HG03025 (cell line): ENCODE measurements at regions not wholly inside any gene's neighbourhood (a gene's known extent, or its start where the extent isn't known, plus 50 kb on each side); places are given as distances from the start of the nearest gene placed in this dataset.
"Not testable (repeated sequence)": the region's sequence is repeated elsewhere in the genome, so short reads cannot be mapped to it uniquely, and the experiment has no call there.

ENCODE experiments used
- ATAC-seq: cut with Tn5 transposase; IDR thresholded peaks from one replicate; pipeline ENCODE4 v1.9.1; 2021; ENCODE audit warnings: mild to moderate bottlenecking, moderate library complexity; ENCODE audit not compliant: unreplicated experiment, low FRiP score

DNA sequence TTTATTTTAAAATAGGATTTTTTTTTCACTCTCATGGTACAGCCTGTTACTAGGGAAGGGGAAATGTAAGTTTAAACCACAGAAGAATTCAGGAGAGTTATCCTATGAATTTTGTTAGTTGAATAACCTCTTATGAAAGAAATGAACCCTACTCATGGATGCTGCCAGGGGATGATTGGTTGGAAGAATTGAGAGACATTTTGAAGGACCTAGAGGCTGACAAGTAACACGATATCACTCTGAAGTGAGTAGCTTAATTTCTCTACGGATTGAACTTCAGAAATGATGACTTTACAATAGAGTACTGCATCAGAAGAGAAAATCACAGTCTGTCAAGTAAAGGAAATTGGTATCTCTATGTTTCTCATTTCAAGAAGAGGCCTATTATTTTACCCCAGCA, 1346.2 kb downstream of the SUCLG1 start:
- no peak for ATAC-seq

DNA sequence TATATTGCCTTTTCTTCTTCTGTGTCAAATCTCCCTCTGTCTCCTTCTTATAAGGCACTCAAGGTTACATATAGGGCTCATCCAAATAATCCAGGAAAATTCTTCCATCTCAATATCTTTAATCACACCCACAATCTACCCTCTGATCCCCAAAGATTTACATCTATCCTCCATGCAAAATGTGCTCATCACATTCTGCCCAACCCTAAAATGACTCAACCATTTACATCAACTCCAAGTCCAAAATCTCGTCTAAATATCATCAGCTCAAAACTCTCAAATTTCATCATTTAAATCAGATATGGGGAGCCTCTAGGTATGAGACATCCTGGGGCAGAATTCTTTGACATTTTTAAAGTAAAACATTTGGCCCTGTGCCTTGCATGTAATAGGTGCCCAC, 1349.8 kb downstream of the SUCLG1 start:
- ATAC-seq, result no peak

DNA sequence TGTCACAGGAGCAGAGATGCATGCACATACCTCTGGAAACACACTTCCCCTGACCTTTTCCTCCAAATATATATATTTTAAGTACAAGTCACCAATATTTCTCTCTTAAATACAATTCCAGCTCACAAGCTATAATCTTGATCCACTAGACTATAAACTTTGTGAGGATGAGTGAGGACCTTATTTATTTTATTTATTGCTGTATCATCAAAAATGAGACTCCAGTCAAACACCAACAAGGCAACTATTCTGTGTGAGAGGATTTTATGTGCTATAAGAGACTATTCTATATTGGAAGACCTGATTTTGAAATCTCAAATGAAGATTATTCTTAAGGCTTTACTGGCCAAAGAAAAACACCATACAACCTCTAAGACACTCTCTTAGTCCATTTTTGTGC, 1352.2 kb downstream of the SUCLG1 start:
- no peak for ATAC-seq

GRCh38 chr2:83104202-83104601, 1354.9 kb downstream of the SUCLG1 start:
- ATAC-seq, result no peak

- no peak for ATAC-seq
Measured at GRCh38 chr2:83103613-83104012, 1355.5 kb downstream of the SUCLG1 start.

GRCh38 chr2:83089051-83089450, 1370.0 kb downstream of the SUCLG1 start:
- not testable (repeated sequence) for ATAC-seq

DNA sequence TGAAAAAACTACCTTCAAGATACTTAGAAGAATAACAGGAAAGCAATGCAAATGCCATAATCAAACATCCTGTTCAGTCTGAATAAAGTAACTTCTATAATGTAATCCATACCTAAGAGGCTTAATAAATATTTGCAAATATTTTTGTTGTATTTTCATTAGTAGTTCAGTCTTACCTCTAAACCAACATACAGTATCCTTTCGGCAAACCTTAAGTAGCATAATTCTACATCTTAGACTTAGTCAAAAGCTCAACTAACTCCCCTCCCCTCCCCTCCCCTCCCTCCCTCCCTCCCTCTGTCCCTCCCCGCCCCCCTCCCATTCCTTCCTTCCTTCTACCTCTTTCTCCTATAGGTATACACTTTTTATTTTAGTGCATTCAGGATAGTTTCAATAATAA, 1373.2 kb downstream of the SUCLG1 start:
- no peak for ATAC-seq

DNA sequence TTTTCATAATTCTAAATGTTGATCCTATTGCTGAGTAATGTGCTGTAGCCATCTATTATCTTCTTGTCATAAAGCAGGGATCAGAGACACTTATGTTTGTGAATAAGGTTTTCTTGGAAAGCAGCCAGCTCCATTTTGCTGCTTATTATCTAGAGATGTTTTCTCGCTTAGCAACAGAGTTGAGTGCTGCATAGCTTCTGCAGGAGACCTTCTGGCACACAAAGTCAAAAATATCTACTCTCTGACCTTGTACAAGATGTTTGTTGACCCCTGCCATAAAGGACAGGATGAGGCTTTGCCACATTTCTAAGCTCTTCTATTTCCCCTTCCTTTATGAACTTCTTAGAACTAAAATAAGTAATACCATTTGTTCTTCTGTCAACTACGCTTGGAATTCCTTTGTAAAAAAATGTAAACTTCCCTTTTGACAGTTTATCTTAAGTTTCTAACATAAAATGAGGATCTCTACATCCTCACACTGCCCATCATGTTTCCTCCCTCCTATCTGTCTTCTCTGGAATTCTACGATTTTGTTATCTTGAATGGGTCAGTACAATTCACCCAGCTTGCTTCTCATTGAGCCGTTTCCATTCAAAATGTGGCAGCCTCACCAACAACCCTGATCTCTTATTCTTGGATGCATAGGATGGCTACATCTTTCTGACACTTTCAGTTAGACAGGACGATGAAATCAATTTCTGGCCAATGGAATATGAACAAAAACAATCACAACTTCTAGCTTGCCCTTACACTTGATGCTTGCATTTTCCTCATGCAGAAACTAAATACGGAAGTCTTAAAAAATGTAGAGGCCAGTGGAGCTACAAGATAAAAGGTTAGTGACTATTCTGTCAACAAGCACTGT, 1377.0 kb downstream of the SUCLG1 start:
- no peak for ATAC-seq

DNA sequence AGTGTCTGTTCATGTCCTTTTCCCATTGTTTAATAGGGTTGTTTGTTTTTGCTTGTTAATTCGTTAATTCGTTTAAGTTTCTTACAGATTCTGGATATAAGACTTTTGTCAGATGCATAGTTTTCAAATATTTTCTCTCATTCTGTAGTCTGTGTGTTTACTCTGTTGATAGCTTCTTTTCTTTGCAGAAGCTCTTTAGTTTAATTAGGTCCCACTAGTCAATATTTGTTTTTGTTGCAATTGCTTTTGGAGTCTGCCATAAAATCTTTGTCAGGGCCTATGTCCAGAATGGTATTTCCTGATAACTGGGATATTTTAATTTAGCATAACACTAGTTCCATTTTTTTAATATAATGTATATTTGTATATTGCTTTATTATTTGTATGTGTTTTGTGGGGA, 1380.1 kb downstream of the SUCLG1 start:
- ATAC-seq, result no peak

DNA sequence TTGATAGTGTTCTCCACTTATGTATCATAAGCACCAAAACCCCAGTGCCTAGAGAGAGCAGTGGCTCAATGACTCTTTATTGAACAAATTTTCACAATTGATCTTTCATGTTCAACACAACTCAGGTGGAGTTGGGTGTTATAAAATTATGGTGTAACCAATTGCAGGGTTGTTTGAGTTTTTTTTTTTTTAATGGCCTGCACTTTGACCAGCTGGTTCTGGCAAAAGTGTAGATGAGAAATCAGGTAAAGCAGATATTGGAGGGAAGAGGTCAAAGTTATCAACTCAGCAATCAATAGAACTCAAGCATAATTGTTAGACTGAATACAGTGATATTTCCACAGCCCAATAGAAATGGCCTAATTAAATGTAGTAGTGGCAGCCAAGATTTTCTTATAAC, 1386.3 kb downstream of the SUCLG1 start:
- no peak for ATAC-seq

GRCh38 chr2:83071914-83072313, 1387.2 kb downstream of the SUCLG1 start:
- no peak for ATAC-seq

DNA sequence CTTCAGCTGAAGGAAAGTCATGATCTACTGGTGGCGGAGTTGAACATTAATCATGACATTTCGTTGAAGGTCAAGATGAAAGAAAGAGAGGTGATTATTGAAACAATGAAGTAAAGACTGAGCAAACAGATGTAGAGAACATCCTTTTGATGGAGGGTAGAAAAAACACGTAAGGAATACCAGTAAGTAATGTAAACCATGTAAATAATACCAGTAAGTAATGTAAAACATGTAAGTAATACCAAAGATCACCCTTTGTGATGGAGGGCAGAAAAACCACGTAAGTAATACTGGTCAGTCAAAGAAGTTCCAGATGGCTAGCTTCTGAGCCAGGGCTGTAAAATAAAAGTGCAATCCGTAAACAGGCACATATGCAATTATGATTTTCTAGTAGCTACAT, 1387.7 kb downstream of the SUCLG1 start:
- no peak for ATAC-seq

GRCh38 chr2:83069724-83070123, 1389.4 kb downstream of the SUCLG1 start:
- ATAC-seq, result no peak

DNA sequence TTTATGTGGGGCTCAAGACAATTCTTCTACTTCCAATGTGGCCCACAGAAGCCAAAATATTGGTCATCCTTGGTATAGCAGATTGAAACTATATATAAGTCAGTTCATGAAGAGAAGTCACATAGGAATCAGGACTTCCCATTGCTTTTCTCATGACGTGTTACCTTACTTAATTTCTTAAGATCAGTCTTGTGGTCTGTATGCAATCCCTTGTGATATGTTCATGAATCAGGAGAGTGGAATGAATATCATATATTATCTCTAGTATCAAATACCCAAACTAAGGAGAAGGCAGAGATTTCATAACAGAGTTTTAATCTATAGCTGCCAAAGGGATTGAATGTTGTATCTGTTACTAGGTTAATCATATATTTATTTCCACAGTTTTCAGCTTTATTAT, 1390.4 kb downstream of the SUCLG1 start:
- ATAC-seq, result no peak

- ATAC-seq, result no peak
Measured at GRCh38 chr2:83067947-83068346, 1391.1 kb downstream of the SUCLG1 start.

DNA sequence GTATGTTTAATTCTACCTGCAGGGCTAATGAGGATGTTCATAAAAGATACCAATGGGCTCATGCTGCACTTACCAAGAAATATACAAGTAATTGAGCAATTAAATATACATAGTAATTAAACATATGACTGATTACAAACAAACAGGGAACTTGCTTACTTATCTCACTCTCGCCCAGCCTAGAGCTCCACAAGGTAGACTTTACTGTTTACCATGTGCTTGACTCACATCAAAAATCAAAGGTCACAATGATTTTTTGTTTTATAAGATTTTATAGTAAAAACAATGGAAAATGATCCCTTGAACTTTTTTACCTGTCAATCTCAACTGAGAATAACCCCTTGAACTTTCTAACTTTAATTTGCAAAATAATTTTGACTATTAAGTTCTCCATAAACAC, 1395.1 kb downstream of the SUCLG1 start:
- ATAC-seq, result no peak

DNA sequence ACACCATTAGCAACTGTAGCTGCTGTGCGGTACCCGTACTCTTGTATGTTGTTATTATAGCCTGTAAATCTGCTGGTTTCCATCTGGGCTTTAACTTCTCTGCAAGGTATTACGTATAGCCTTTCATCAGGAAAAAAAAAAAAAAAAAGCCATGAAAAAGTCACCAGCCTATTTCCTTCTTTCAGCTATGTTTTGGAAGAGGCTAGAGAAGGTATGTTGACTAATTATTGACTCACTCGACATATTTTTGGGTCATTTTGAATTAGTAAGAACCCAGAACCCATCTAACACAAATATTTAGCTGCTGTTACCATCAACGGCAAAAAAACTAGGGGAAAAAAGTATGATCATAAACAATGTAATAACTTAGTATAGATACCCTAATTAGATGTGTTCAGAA, 1395.6 kb downstream of the SUCLG1 start:
- ATAC-seq, result no peak

DNA sequence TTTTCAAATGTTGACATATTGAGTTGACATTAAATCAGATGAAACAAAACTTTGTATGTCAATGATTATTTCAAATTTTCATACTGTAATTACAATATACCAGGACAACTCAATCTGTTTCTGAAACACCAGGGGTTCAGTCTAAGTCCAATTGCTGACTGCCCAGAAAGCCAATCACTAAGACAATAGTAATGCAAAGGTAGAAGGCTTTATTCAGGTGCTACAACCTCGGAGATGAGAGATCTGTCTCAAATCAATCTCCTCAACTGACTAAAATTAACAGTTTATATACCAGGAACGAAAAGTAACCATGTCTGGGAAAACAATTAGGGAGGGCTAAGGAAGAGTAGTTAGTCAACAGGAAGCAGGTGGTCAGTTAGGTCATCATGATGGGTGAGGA, 1400.4 kb downstream of the SUCLG1 start:
- no peak for ATAC-seq

DNA sequence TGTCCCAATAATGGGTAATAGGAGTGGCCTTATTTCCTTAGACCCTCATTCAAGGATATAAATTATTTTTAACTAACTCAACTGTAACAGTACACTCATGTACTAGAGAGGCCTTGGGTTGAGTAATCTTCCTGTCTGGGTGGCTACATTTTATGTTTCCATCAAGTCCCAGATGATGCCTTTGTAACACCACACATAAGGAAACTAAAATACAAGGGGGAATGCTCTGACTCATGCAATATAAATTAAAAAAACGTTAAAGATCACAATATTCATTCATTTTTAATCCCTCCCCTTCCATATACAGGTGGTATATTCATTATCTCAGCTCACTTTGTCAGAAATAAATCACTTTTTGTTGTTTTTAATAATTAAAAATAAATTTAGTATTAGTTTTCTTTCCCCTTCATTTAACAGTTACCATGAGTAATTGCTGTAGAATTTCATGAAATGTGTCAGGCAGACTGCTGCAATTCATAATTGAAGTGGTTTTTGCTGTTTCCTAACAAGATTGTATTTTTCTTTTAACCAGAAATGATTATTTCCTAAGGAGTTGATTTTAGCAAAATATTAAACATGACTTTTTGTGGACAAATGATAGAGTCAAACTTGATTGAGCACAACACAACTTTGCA, 1403.6 kb downstream of the SUCLG1 start:
- no peak for ATAC-seq

- no peak for ATAC-seq
Measured at GRCh38 chr2:83054751-83055150, 1404.3 kb downstream of the SUCLG1 start.

DNA sequence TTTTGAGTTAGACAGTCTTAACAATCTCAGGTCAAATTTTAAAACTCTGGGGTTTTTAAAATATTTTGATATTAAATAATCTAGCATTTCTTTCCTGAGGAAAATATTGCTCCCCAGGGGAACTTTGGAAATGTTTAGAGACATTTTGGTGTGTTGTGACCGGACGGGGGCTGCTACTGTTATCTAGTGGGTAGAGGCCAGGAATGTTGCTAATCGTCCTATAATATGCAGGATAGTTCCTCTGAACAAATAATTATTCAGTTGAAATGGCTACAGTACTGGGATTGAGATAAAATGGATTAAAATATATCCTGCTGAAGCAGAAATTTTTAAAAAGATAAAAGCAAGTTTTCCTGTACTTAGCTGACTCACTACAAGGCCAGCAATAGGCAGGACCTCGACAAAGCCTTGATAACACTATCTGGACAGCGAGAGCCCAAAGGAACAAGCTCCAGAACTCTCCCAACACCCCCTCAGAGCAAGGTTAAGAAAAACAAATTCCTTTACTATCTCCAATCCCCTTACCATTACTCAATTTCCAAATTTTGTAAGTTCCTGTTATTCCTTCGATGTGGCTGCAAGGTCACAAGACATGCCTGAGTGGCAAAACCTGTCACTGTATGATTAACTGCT, 1407.4 kb downstream of the SUCLG1 start:
- no peak for ATAC-seq

- ATAC-seq, result no peak
Measured at GRCh38 chr2:83042053-83042452, 1417.0 kb downstream of the SUCLG1 start.
